ENCODE measurements at regions not wholly inside any gene's neighbourhood (a gene's known extent, or its start where the extent isn't known, plus 50 kb on each side); places are given as distances from the start of the nearest gene placed in this dataset.
A peak's percentile ranks its signal among the peaks of the same experiment; 100 is the strongest.

- ATAC-seq (ENCODE audit: poor library complexity) (peak; percentile 67), DNase-seq (peak; percentile 62)
- intact Hi-C loops (cut with DNase I), result no loop called here
Measured at GRCh38 chr12:43069768-43070221, 480.2 kb upstream of the PRICKLE1 start.

- intact Hi-C loops (cut with DNase I), result no loop called here
- ATAC-seq (ENCODE audit: poor library complexity) (no peak), DNase-seq (no peak)
Measured at GRCh38 chr12:43066471-43066870, 476.9 kb upstream of the PRICKLE1 start.

- ATAC-seq (ENCODE audit: poor library complexity), result peak; percentile 55
- intact Hi-C loops (cut with DNase I), result no loop called here
- no peak for DNase-seq
Measured at GRCh38 chr12:43063650-43064049, 474.1 kb upstream of the PRICKLE1 start.

GRCh38 chr12:43062201-43062895 is 472.8 kb upstream of the PRICKLE1 start:
- intact Hi-C loops (cut with DNase I), result no loop called here
- no peak for DNase-seq
- no peak for ATAC-seq (ENCODE audit: poor library complexity)

- DNase-seq (no peak), ATAC-seq (ENCODE audit: poor library complexity) (no peak)
- intact Hi-C loops (cut with DNase I), result no loop called here
Measured at GRCh38 chr12:43060742-43061141, 471.2 kb upstream of the PRICKLE1 start.

- ATAC-seq (ENCODE audit: poor library complexity), result no peak
- intact Hi-C loops (cut with DNase I), result no loop called here
Measured at GRCh38 chr12:43058616-43059015, 469.1 kb upstream of the PRICKLE1 start.

GRCh38 chr12:43057566-43057965 is 468.0 kb upstream of the PRICKLE1 start:
- intact Hi-C loops (cut with DNase I), result no loop called here
- no peak for ATAC-seq (ENCODE audit: poor library complexity)
- DNase-seq, result no peak

More at GRCh38 chr12:43058616-43059015, 469.1 kb upstream of the PRICKLE1 start:
- DNase-seq, result no peak

- DNase-seq (no peak), ATAC-seq (ENCODE audit: poor library complexity) (no peak)
- intact Hi-C loops (cut with DNase I), result no loop called here
Measured at GRCh38 chr12:43054085-43054484, 464.5 kb upstream of the PRICKLE1 start.

GRCh38 chr12:43052441-43052840 is 462.9 kb upstream of the PRICKLE1 start:
- intact Hi-C loops (cut with DNase I), result no loop called here

GRCh38 chr12:43044241-43044640 is 454.7 kb upstream of the PRICKLE1 start:
- intact Hi-C loops (cut with DNase I), result no loop called here
- no peak for ATAC-seq (ENCODE audit: poor library complexity)

More at GRCh38 chr12:43052441-43052840, 462.9 kb upstream of the PRICKLE1 start:
- DNase-seq (no peak), ATAC-seq (ENCODE audit: poor library complexity) (no peak)

GRCh38 chr12:43038991-43039390 is 449.4 kb upstream of the PRICKLE1 start:
- intact Hi-C loops (cut with DNase I), result no loop called here
- ATAC-seq (ENCODE audit: poor library complexity), result no peak
- DNase-seq, result no peak

More at GRCh38 chr12:43044241-43044640, 454.7 kb upstream of the PRICKLE1 start:
- DNase-seq, result no peak

GRCh38 chr12:43029971-43030370 is 440.4 kb upstream of the PRICKLE1 start:
- DNase-seq, result no peak
- intact Hi-C loops (cut with DNase I), result no loop called here
- no peak for ATAC-seq (ENCODE audit: poor library complexity)

- intact Hi-C loops (cut with DNase I), result no loop called here
- ATAC-seq (ENCODE audit: poor library complexity) (no peak), DNase-seq (no peak)
Measured at GRCh38 chr12:43028826-43029225, 439.3 kb upstream of the PRICKLE1 start.

GRCh38 chr12:43022838-43023237 is 433.3 kb upstream of the PRICKLE1 start:
- intact Hi-C loops (cut with DNase I), result no loop called here
- ATAC-seq (ENCODE audit: poor library complexity), result no peak
- no peak for DNase-seq

- intact Hi-C loops (cut with DNase I), result no loop called here
- DNase-seq (no peak), ATAC-seq (ENCODE audit: poor library complexity) (no peak)
Measured at GRCh38 chr12:43015090-43015737, 425.7 kb upstream of the PRICKLE1 start.

- no peak for ATAC-seq (ENCODE audit: poor library complexity)
- intact Hi-C loops (cut with DNase I), result no loop called here
- DNase-seq, result no peak
Measured at GRCh38 chr12:43011383-43011926, 421.9 kb upstream of the PRICKLE1 start.

- intact Hi-C loops (cut with DNase I), result no loop called here
- ATAC-seq (ENCODE audit: poor library complexity) (no peak), DNase-seq (no peak)
Measured at GRCh38 chr12:43009846-43010240, 420.3 kb upstream of the PRICKLE1 start.

GRCh38 chr12:43008953-43009845 is 419.7 kb upstream of the PRICKLE1 start:
- DNase-seq, result no peak
- peak; percentile 72 for ATAC-seq (ENCODE audit: poor library complexity)
- intact Hi-C loops (cut with DNase I), result no loop called here

GRCh38 chr12:43004908-43005307 is 415.4 kb upstream of the PRICKLE1 start:
- ATAC-seq (ENCODE audit: poor library complexity) (no peak), DNase-seq (no peak)
- intact Hi-C loops (cut with DNase I), result no loop called here

All from Right ventricle myocardium superior (tissue), 1 donor.